ENCODE measurements at regions not wholly inside any gene's neighbourhood (a gene's known extent, or its start where the extent isn't known, plus 50 kb on each side); places are given as distances from the start of the nearest gene placed in this dataset.
A peak's percentile ranks its signal among the peaks of the same experiment; 100 is the strongest.

- no peak for DNase-seq (ENCODE audit: low read depth, low spot score)
Observed at GRCh38 chr2:122863532-122863931, 1108.1 kb downstream of the TSN start.

- DNase-seq (ENCODE audit: low read depth, low spot score) = no peak
Observed at GRCh38 chr2:122864728-122865127, 1109.3 kb downstream of the TSN start.

- DNase-seq (ENCODE audit: low read depth, low spot score) = no peak
Observed at GRCh38 chr2:122866095-122866494, 1110.6 kb downstream of the TSN start.

GRCh38 chr2:122867941-122868340, 1112.5 kb downstream of the TSN start:
- DNase-seq (ENCODE audit: low read depth, low spot score) = no peak

GRCh38 chr2:122868646-122869275, 1113.3 kb downstream of the TSN start:
- no peak for DNase-seq (ENCODE audit: low read depth, low spot score)

GRCh38 chr2:122873951-122874350, 1118.5 kb downstream of the TSN start:
- DNase-seq (ENCODE audit: low read depth, low spot score) = peak; percentile 27

GRCh38 chr2:122875091-122875865, 1119.8 kb downstream of the TSN start:
- DNase-seq (ENCODE audit: low read depth, low spot score) = no peak

- DNase-seq (ENCODE audit: low read depth, low spot score) = no peak
Observed at GRCh38 chr2:122883849-122884248, 1128.4 kb downstream of the TSN start.

GRCh38 chr2:122884889-122885288, 1129.4 kb downstream of the TSN start:
- DNase-seq (ENCODE audit: low read depth, low spot score) = no peak

- no peak for DNase-seq (ENCODE audit: low read depth, low spot score)
Observed at GRCh38 chr2:122885436-122885835, 1130.0 kb downstream of the TSN start.

- peak; percentile 14 for DNase-seq (ENCODE audit: low read depth, low spot score)
Observed at GRCh38 chr2:122886479-122887145, 1131.2 kb downstream of the TSN start.

GRCh38 chr2:122899614-122900013, 1125.5 kb upstream of the CNTNAP5 start:
- DNase-seq (ENCODE audit: low read depth, low spot score) = no peak

GRCh38 chr2:122905431-122905830, 1119.7 kb upstream of the CNTNAP5 start:
- no peak for DNase-seq (ENCODE audit: low read depth, low spot score)

- no peak for DNase-seq (ENCODE audit: low read depth, low spot score)
Observed at GRCh38 chr2:122908159-122908558, 1116.9 kb upstream of the CNTNAP5 start.

GRCh38 chr2:122927197-122927596, 1097.9 kb upstream of the CNTNAP5 start:
- DNase-seq (ENCODE audit: low read depth, low spot score) = peak; percentile 58

- DNase-seq (ENCODE audit: low read depth, low spot score) = peak; percentile 23
Observed at GRCh38 chr2:122927710-122928557, 1097.2 kb upstream of the CNTNAP5 start.

- no peak for DNase-seq (ENCODE audit: low read depth, low spot score)
Observed at GRCh38 chr2:122929347-122929746, 1095.7 kb upstream of the CNTNAP5 start.

GRCh38 chr2:122935506-122935905, 1089.6 kb upstream of the CNTNAP5 start:
- DNase-seq (ENCODE audit: low read depth, low spot score) = no peak

GRCh38 chr2:122939796-122940195, 1085.3 kb upstream of the CNTNAP5 start:
- DNase-seq (ENCODE audit: low read depth, low spot score) = no peak

- no peak for DNase-seq (ENCODE audit: low read depth, low spot score)
Observed at GRCh38 chr2:122949523-122949922, 1075.6 kb upstream of the CNTNAP5 start.

- DNase-seq (ENCODE audit: low read depth, low spot score) = no peak
Observed at GRCh38 chr2:122955776-122956175, 1069.3 kb upstream of the CNTNAP5 start.

Data from ELF-1 (cell line).